ENCODE measurements at regions not wholly inside any gene's neighbourhood (a gene's known extent, or its start where the extent isn't known, plus 50 kb on each side); places are given as distances from the start of the nearest gene placed in this dataset.
"Not testable (repeated sequence)": the region's sequence is repeated elsewhere in the genome, so short reads cannot be mapped to it uniquely, and the experiment has no call there.

GRCh38 chr12:20097626-20098025 lies 270.7 kb upstream of the PDE3A start:
- DNase-seq: no peak

DNA sequence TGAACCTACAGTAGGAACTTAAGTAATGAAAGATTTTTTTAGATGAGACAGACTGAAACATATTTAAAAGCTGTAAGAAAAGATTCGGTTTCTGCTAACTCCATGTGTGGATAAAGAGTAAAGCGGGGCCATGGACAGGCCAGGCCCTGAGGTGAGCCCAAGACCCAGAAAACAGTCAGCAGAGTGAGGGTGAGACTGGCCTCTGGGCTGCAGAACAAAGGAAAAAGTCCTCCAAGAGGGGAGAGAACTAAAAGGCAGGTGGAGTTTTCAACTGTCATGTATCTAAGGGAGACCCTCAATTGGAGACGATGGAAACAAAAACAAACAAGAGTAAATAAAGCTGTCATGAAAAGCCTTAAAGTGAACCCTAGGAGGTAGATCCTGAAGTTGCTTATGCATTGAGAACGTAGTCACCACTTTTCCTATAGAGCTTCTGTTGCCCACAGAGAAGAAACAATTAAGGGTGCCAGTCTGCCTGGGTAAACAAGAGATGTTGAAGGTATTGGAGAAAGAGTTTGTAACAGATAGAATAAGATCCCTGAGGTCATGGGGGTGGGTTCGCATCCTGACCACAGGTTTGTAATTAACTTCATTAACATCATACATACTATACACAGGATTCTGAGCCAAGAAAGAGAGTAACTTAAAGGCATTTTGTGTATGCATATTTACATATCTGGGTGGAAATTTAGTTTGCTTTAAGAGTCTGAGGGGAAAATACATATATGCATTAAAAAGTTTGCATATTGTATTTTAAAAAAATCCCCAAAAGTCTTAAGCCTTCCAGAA lies 268.7 kb upstream of the PDE3A start:
- DNase-seq: no peak

DNA sequence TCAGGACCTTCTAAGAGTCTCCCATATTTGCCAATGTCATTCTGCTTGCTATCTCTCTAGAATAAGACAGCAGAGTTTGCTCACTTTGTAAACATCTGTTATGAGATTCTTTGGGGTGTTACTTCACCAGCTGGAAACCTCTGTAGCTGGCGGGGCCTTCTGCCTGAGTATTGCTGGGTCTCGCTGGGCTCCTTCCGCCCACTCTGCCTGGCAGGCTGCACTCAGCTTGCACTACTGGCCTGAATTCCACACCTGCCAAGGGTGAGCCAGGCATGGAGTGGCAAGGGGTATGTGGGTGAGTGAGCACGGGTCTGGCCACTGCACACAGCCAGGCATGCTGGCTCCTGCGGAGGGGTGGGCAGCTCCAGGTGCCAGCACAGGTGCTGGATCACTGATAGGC lies 267.3 kb upstream of the PDE3A start:
- DNase-seq: no peak

GRCh38 chr12:20105943-20106342 lies 262.4 kb upstream of the PDE3A start:
- no peak for DNase-seq

DNA sequence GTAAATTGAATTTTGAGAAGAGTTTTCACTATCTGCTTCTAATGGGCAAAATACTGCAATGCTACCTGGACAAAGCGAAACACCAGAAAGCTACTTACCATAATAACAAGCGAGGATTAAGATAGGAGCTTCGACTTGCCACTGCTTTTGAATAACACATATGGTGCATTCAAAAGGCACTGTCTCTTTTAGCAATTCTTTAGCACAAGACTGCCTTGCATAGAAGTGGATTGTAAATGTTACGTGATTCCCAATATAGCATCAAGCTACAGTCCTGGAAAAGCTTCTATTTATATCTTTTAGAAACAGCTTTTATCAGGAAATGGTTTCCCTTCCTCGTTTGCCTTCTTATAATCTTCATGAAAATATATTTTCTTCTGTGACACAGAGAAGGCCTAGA lies 258.7 kb upstream of the PDE3A start:
- DNase-seq: no peak

- DNase-seq: not testable (repeated sequence)
Observed at GRCh38 chr12:20115371-20115770, 253.0 kb upstream of the PDE3A start.

DNA sequence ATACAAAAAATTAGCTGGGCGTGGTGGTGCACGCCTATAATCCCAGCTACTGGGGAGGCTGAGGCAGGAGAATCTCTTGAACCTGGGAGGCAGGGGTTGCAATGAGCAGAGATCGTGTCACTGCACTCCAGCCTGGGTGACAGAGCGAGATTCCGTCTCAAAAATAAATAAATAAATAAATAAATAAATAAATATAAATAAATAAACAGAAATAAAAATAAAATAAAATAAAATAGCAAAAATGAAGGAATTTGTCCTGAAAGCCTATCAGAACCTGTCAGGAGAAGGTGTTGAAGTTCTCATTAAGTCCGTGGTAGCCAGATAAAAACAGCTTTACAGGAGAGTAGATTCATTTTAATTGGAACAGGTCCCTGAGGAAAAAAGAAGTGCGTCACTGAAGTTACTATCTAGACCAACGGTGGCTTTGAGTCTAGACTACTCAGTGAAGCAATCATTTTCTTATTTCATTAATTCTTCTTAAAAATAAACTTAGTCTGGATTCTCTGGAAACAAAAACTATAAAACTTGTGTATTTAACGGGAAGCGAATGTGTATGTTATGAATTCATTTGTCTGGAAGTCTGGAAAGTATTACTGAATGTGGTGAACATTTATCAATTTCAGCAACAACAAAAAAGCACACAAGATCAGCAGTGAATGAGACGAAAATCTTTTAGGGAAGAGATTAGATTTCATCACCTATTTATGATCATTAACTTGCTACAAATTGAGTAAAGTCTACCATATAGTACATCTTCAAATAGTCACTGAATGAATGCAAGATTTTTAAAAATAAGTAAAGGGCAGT lies 248.5 kb upstream of the PDE3A start:
- DNase-seq: no peak

GRCh38 chr12:20120403-20120725 lies 248.0 kb upstream of the PDE3A start:
- no peak for DNase-seq

- DNase-seq: no peak
Observed at GRCh38 chr12:20122274-20122673, 246.1 kb upstream of the PDE3A start.

GRCh38 chr12:20123465-20123864 lies 244.9 kb upstream of the PDE3A start:
- no peak for DNase-seq

GRCh38 chr12:20125276-20125798 lies 243.0 kb upstream of the PDE3A start:
- no peak for DNase-seq

GRCh38 chr12:20126601-20127000 lies 241.7 kb upstream of the PDE3A start:
- DNase-seq: no peak

- no peak for DNase-seq
Observed at GRCh38 chr12:20127413-20127812, 240.9 kb upstream of the PDE3A start.

DNA sequence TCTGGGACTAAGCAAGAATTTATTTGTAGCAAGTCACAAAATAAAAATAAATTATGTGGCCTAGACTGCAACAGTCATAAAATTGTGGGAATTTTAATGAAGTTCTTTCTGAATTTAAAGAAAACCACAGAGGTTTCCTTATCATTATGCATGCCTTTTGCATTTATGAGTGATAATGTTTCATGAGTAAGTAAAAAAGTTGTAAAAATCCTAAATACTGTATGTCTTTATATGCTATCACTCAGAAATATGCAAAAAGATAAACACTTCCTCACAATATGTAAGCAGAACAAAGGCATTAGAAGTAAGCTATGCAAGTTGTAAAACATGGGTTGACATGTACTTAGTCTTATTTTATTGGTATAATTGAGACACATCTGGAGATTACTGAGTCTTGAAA lies 239.4 kb upstream of the PDE3A start:
- DNase-seq: no peak

- no peak for DNase-seq
Observed at GRCh38 chr12:20132818-20133217, 235.5 kb upstream of the PDE3A start.

DNA sequence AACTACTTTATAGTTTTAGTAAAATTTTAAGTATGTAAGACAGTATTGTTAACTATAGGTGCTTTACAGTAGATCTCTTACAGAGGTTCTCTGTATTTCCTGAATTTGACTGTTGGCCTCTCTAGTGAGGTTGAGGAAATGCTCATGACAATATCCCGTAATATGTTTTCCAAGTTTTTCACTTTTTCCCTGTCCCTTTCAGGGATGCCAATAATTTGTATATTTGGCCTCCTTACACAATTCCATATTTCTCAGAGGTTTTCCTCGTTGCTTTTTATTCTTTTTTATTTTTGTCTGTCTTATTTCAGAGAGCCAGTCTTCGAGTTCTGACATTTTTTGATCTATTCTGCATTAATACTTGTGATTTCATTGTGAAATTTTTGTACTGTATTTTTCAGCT lies 233.7 kb upstream of the PDE3A start:
- no peak for DNase-seq

- DNase-seq: no peak
Observed at GRCh38 chr12:20140751-20141150, 227.6 kb upstream of the PDE3A start.

GRCh38 chr12:20142316-20142715 lies 226.0 kb upstream of the PDE3A start:
- DNase-seq: no peak

- DNase-seq: no peak
Observed at GRCh38 chr12:20142956-20143355, 225.4 kb upstream of the PDE3A start.

DNA sequence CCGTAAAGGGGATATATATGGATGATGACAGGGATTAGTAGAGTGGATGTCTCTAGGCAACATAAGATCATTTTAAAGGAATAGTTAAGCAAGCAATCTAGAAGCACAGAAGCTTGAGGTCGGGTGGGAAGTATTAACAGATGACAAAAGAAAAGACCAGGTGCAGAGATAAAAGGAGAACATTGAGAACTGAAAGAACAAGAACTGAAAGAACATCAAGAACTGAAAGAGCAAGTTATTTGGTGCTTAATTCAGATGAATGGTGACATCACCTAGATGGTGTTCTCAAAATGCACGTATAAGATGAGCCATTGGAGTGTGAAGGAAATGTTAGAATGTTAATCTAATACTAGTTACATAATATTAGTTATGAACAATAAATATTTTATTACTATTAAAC lies 224.0 kb upstream of the PDE3A start:
- DNase-seq: no peak

DNA sequence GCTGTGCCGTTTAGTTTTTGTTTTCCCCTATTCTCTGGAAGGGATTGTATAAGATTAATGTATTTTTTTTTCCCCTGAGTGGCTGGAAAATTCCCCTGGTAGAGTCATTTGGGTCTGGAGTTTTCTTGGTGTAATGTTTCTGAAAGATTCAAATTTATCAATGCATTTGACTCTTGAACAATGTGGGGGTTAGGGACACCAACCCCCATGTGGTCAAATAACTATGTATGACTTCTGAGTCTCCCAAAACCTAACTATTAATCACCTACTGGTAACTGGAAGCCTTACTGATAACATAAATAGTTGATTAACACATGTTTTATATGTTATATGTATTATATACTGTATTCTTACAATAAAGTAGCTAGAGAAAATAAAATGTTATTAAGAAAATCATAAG lies 220.1 kb upstream of the PDE3A start:
- no peak for DNase-seq

GRCh38 chr12:20150835-20151422 lies 217.4 kb upstream of the PDE3A start:
- no peak for DNase-seq

- DNase-seq: no peak
Observed at GRCh38 chr12:20154052-20154451, 214.3 kb upstream of the PDE3A start.

GRCh38 chr12:20155374-20155773 lies 213.0 kb upstream of the PDE3A start:
- no peak for DNase-seq
